Esophagus squamous epithelium (tissue), 5 donors: ENCODE measurements at regions not wholly inside any gene's neighbourhood (a gene's known extent, or its start where the extent isn't known, plus 50 kb on each side); places are given as distances from the start of the nearest gene placed in this dataset.
A peak's percentile ranks its signal among the peaks of the same experiment; 100 is the strongest.

Experiments
- DNase-seq: peaks from one replicate; lab custom pipeline; 2025; lab: John Stamatoyannopoulos, UW
- H3K27ac ChIP-seq, 4 donors: fragments of 200-600 bp; sonication (generic); one replicate each; pipeline ENCODE4 v1.5.1; 2016 to 2019; ENCODE audit warnings: mild to moderate bottlenecking in 1 of 4
- H3K27me3 ChIP-seq, 4 donors: fragments of 200-600 bp; sonication (generic); 1 replicate in 3 of 4; 2 replicates in 1 of 4; pipeline versions ENCODE4 v1.5.1 to v1.6.0; 2017 to 2021; ENCODE audit warnings: antibody characterized with exemption in 1 of 4
- H3K36me3 ChIP-seq, 3 donors: fragments of 200-600 bp; sonication (generic); one replicate each; pipeline ENCODE4 v1.5.1; 2016 to 2019
- H3K4me1 ChIP-seq, 3 donors: fragments of 200-600 bp; sonication (generic); one replicate each; pipeline ENCODE4 v1.5.1; 2017 to 2019
- H3K4me3 ChIP-seq, 4 donors: fragments of 200-600 bp; sonication (generic); 1 replicate in 3 of 4; 2 replicates in 1 of 4; pipeline ENCODE4 v1.5.1; 2016 to 2019; ENCODE audit warnings: mild to moderate bottlenecking in 2 of 4, moderate library complexity in 1 of 4
- H3K9me3 ChIP-seq, 3 donors: fragments of 200-600 bp; sonication (generic); one replicate each; pipeline ENCODE4 v1.5.1; 2016 to 2019
- CTCF ChIP-seq, 6 experiments: fragments of 450-650 bp in 4 of 6; fragments of 200-600 bp in 2 of 6; sonication (generic) in 2 of 6; IDR thresholded peaks; one replicate each; pipeline ENCODE4 v1.5.1; 2016 to 2019; ENCODE audit warnings: antibody characterized with exemption in 6 of 6, mild to moderate bottlenecking in 4 of 6, moderate library complexity in 4 of 6
- POLR2A ChIP-seq, 4 donors: fragments of 450-650 bp; IDR thresholded peaks; one replicate each; pipeline ENCODE4 v1.6.1; 2017; ENCODE audit warnings: antibody characterized with exemption in 4 of 4, mild to moderate bottlenecking in 4 of 4, moderate library complexity in 3 of 4
- WGBS, 2 donors: methylation state at CpG; one replicate each; pipeline ENCODE4 v1.1.5; 2018; 5-methylcytosine and 5-hydroxymethylcytosine counted together
- intact Hi-C: fragments of 100-400 bp; cut with DNase I; formaldehyde crosslinking; loops from one replicate; pipeline ENCODE4 v1.15.0; 2022
- donor health status: DM: yes; HTN: yes; CAD: no.

GRCh38 chr2:42864641-42865280 is 72.4 kb upstream of the HAAO start:
- Histone ChIP-seq H3K27ac (peak overlapping the region in 2 of 4 donors; percentile 78 to 87), H3K9me3 (peaks cover 0 to 6% (median 5%) of the 10 kb centered on the region in 3 donors), H3K27me3 (no peaks in the 10 kb centered on the region), H3K4me1 (peaks cover 24 to 39% (median 25%) of the 10 kb centered on the region in 3 donors), H3K36me3 (no peaks in the 10 kb centered on the region), H3K4me3 (no peak overlapping the region)
- no peak for TF ChIP-seq POLR2A (IDR thresholded peaks at IDR 0.05)
- TF ChIP-seq CTCF (IDR thresholded peaks at IDR 0.05) = no peak
- intact Hi-C loops = no loop called here
- no peak for DNase-seq
- WGBS, 2 donors = 82 to 91% methylated on average over 7 to 8 of the region's 8 CpGs

GRCh38 chr2:42864222-42864621 is 71.8 kb upstream of the HAAO start:
- intact Hi-C loops = no loop called here
- DNase-seq = no peak
- 75 to 76% methylated on average over 6 of the region's 6 CpGs for WGBS, 2 donors
- Histone ChIP-seq H3K27me3 (no peaks in the 10 kb centered on the region), H3K4me3 (no peak overlapping the region), H3K27ac (peak overlapping the region in 2 of 4 donors; percentile 29 to 87), H3K9me3 (peaks cover 0 to 6% (median 5%) of the 10 kb centered on the region in 3 donors), H3K36me3 (no peaks in the 10 kb centered on the region), H3K4me1 (peaks cover 24 to 44% (median 25%) of the 10 kb centered on the region in 3 donors)
- TF ChIP-seq POLR2A (IDR thresholded peaks at IDR 0.05) = no peak

- DNase-seq = no peak
- Histone ChIP-seq H3K4me1 (peaks cover 24 to 49% (median 25%) of the 10 kb centered on the region in 3 donors), H3K27ac (peak overlapping the region in 1 of 4 donors; percentile 29), H3K27me3 (no peaks in the 10 kb centered on the region), H3K9me3 (peaks cover 0 to 3% (median under 1%) of the 10 kb centered on the region in 3 donors), H3K36me3 (no peaks in the 10 kb centered on the region), H3K4me3 (no peak overlapping the region)
- TF ChIP-seq CTCF (IDR thresholded peaks at IDR 0.05) (no peak), POLR2A (IDR thresholded peaks at IDR 0.05) (no peak)
- intact Hi-C loops = no loop called here
- WGBS, 2 donors = 76 to 93% methylated on average over 8 to 9 of the region's 10 CpGs
These were observed 71.4 kb upstream of the HAAO start for GRCh38 chr2:42863751-42864150.

- no peaks in the 10 kb centered on the region for H3K27me3 ChIP-seq
- H3K36me3 ChIP-seq = no peaks in the 10 kb centered on the region
- intact Hi-C loops = no loop called here
- H3K27ac ChIP-seq = no peak overlapping the region
- no peak overlapping the region for H3K4me3 ChIP-seq
- DNase-seq = no peak
- H3K9me3 ChIP-seq = no peaks in the 10 kb centered on the region
- WGBS, 2 donors = 78 to 82% methylated on average over 9 of the region's 10 CpGs
- TF ChIP-seq CTCF (IDR thresholded peaks at IDR 0.05) (no peak), POLR2A (IDR thresholded peaks at IDR 0.05) (no peak)
- peaks cover 24 to 52% (median 25%) of the 10 kb centered on the region in 3 donors for H3K4me1 ChIP-seq
These were observed 70.9 kb upstream of the HAAO start for GRCh38 chr2:42863320-42863719.

- no peaks in the 10 kb centered on the region for H3K27me3 ChIP-seq
- peaks cover 19 to 52% (median 21%) of the 10 kb centered on the region in 3 donors for H3K4me1 ChIP-seq
- intact Hi-C loops = no loop called here
- no peaks in the 10 kb centered on the region for H3K36me3 ChIP-seq
- peak overlapping the region in 1 of 4 donors; percentile 31 for H3K27ac ChIP-seq
- no peaks in the 10 kb centered on the region for H3K9me3 ChIP-seq
- no peak overlapping the region for H3K4me3 ChIP-seq
- TF ChIP-seq POLR2A (IDR thresholded peaks at IDR 0.05) (no peak), CTCF (IDR thresholded peaks at IDR 0.05) (no peak)
- no peak for DNase-seq
- 90% methylated on average over 5 of the region's 12 CpGs; no CpG with 5 or more reads in 1 of the 2 donors for WGBS, 2 donors
These were observed 70.3 kb upstream of the HAAO start for GRCh38 chr2:42862669-42863185.
